GM12878 (cell line): ENCODE measurements at regions not wholly inside any gene's neighbourhood (a gene's known extent, or its start where the extent isn't known, plus 50 kb on each side); places are given as distances from the start of the nearest gene placed in this dataset.

Source experiments
- ATAC-seq: fragments of 200-7000 bp; cut with Tn5 transposase; 3 replicates; pipeline ENCODE4 v1.9.1; 2020; ENCODE audit warnings: mild to moderate bottlenecking, moderate library complexity
- BruUV-seq: library from RNA; stranded (reverse); fragments of 400-500 nt; replicated peaks from 2 replicates; lab custom pipeline; 2021; lab: Mats Ljungman, UMichigan
- CTCF ChIA-PET: fragments of 300-600 bp; sonication (Branson Sonifier 250); formaldehyde crosslinking; extraction: SDS; loops from one replicate; lab custom pipeline; 2021; ENCODE audit warnings: inconsistent platforms; lab: Yijun Ruan, JAX
- POLR2A ChIA-PET: fragments of 350-600 bp; formaldehyde crosslinking; extraction: SDS; loops from one replicate; lab custom pipeline; 2021; ENCODE audit warnings: inconsistent platforms; lab: Charles Lee
- RAD21 ChIA-PET: fragments of 300-600 bp; sonication (Branson Sonifier 250); formaldehyde crosslinking; loops from one replicate; lab custom pipeline; 2023; ENCODE audit warnings: antibody characterized with exemption; ENCODE audit not compliant: unreplicated experiment; lab: Charles Lee
- SMC1A ChIA-PET: fragments of 300-600 bp; sonication (Branson Sonifier 250); formaldehyde crosslinking; loops from one replicate; lab custom pipeline; 2023; ENCODE audit not compliant: unreplicated experiment, uncharacterized antibody; lab: Charles Lee
- DNase-seq: peaks from one replicate; pipeline ENCODE4 v3.0.0-alpha.2; 2011; ENCODE audit warnings: low read depth, low spot score
- FAIRE-seq: peaks from 3 replicates; lab custom pipeline; 2011; peaks lifted over from hg19 to GRCh38; lab: Jason Lieb, UNC
- H2AFZ ChIP-seq: 2 replicates; pipeline ENCODE4 v1.6.0; 2011; ENCODE audit warnings: low read depth, low read length, control low read depth; ENCODE audit not compliant: control insufficient read depth
- H3K27ac ChIP-seq: 2 replicates; pipeline ENCODE4 v1.5.1; 2011; ENCODE audit warnings: control low read depth; ENCODE audit not compliant: control insufficient read depth, insufficient read depth
- H3K27me3 ChIP-seq, 2 experiments: replicated peaks in 1 of 2; 2 replicates each; pipeline versions ENCODE4 v1.6.0 to v1.6.1; 2011; ENCODE audit warnings: low read length in 1 of 2; ENCODE audit not compliant: control insufficient read depth in 2 of 2, insufficient read depth in 2 of 2
- H3K36me3 ChIP-seq, 2 experiments: 2 replicates each; pipeline ENCODE4 v1.5.1; 2011; ENCODE audit warnings: low read length in 1 of 2; ENCODE audit not compliant: control insufficient read depth in 2 of 2, insufficient read depth in 2 of 2
- H3K4me1 ChIP-seq: 2 replicates; pipeline ENCODE4 v1.6.1; 2011; ENCODE audit warnings: mild to moderate bottlenecking, low read length, moderate library complexity, mixed read lengths; ENCODE audit not compliant: control insufficient read depth, insufficient read depth
- H3K4me2 ChIP-seq: 2 replicates; pipeline ENCODE4 v1.6.0; 2011; ENCODE audit warnings: control low read depth; ENCODE audit not compliant: control insufficient read depth, insufficient read depth
- H3K4me3 ChIP-seq: fragments of 200-600 bp; sonication (generic); 2 replicates; pipeline ENCODE4 v1.5.1; 2016
- H3K79me2 ChIP-seq: 2 replicates; pipeline ENCODE4 v1.6.0; 2011; ENCODE audit warnings: low read length; ENCODE audit not compliant: control insufficient read depth, insufficient read depth
- H3K9ac ChIP-seq: 2 replicates; pipeline ENCODE4 v1.8.0; 2011; ENCODE audit warnings: low read length, control low read depth, mixed read lengths; ENCODE audit not compliant: control insufficient read depth, insufficient read depth
- H3K9me3 ChIP-seq: replicated peaks from 3 replicates; pipeline ENCODE4 v1.5.1; 2011; ENCODE audit warnings: mild to moderate bottlenecking, low read length; ENCODE audit not compliant: control insufficient read depth, insufficient read depth
- H4K20me1 ChIP-seq: 2 replicates; pipeline ENCODE4 v1.6.0; 2011; ENCODE audit not compliant: control insufficient read depth, insufficient read depth
- ATF3 ChIP-seq: IDR thresholded peaks from 2 replicates; pipeline ENCODE4 v1.6.1; 2011; ENCODE audit warnings: low read depth, mild to moderate bottlenecking, low read length, moderate library complexity, borderline replicate concordance; ENCODE audit errors: extremely low read depth
- BCL3 ChIP-seq: IDR thresholded peaks from 2 replicates; pipeline ENCODE4 v1.6.1; 2011; ENCODE audit warnings: borderline replicate concordance, low read depth, mild to moderate bottlenecking, moderate library complexity, low read length; ENCODE audit not compliant: insufficient read depth, poor library complexity, severe bottlenecking
- CEBPZ ChIP-seq: fragments of 150-350 bp; IDR thresholded peaks from 2 replicates; pipeline ENCODE4 v1.6.1; 2016; ENCODE audit warnings: low read depth, low read length
- HCFC1 ChIP-seq: fragments of 150-350 bp; IDR thresholded peaks from 2 replicates; pipeline ENCODE4 v1.6.1; 2014; ENCODE audit warnings: low read length
- MXI1 ChIP-seq: fragments of 150-350 bp; IDR thresholded peaks from 2 replicates; pipeline ENCODE4 v1.6.1; 2011; ENCODE audit warnings: low read depth, mild to moderate bottlenecking, inconsistent platforms, low read length, improper control_type of control experiment
- NFYA ChIP-seq: IDR thresholded peaks from 2 replicates; pipeline ENCODE4 v1.6.1; 2011; ENCODE audit warnings: low read depth, mild to moderate bottlenecking, low read length, improper control_type of control experiment, borderline replicate concordance
- NR2C1 ChIP-seq: fragments of 450-650 bp; IDR thresholded peaks from 2 replicates; pipeline ENCODE4 v1.6.1; 2017; ENCODE audit warnings: antibody characterized with exemption, mild to moderate bottlenecking, moderate library complexity
- RBBP5 ChIP-seq: fragments of 200-600 bp; sonication (generic); conservative IDR thresholded peaks from 2 replicates; pipeline ENCODE4 v1.6.1; 2016
- SIX5 ChIP-seq: IDR thresholded peaks from 2 replicates; pipeline ENCODE4 v1.6.1; 2011; ENCODE audit warnings: mild to moderate bottlenecking, low read depth, low read length, moderate library complexity; ENCODE audit not compliant: severe bottlenecking
- ZNF622 ChIP-seq: fragments of 450-650 bp; IDR thresholded peaks from 2 replicates; pipeline ENCODE4 v1.6.1; 2017; ENCODE audit warnings: mild to moderate bottlenecking, inconsistent platforms
- WGBS: methylation state at CpG from one replicate; pipeline ENCODE4 v1.1.6; 2016; ENCODE audit warnings: low lambda C conversion rate; ENCODE audit not compliant: insufficient replicate concordance, insufficient coverage; ENCODE audit errors: missing lambda C conversion rate; 5-methylcytosine and 5-hydroxymethylcytosine counted together
- in situ Hi-C: fragments of 300-500 bp; cut with MboI; formaldehyde crosslinking; loops from 9 replicates; pipeline ENCODE4 v1.14.3; 2018; ENCODE audit warnings: mixed read lengths
- intact Hi-C: fragments of 100-400 bp; cut with micrococcal nuclease; formaldehyde crosslinking; loops from one replicate; pipeline ENCODE4 v1.14.2; 2022; ENCODE audit not compliant: unreplicated experiment
- TF ChIP-seq, protein P1 (sequence below), 3 experiments: IDR thresholded peaks in 2 of 3; conservative IDR thresholded peaks in 1 of 3; 2 replicates each; pipeline ENCODE4 v1.5.1; 2011; ENCODE audit warnings: low read depth in 3 of 3, low read length in 3 of 3, mild to moderate bottlenecking in 3 of 3, control low read depth in 2 of 3, moderate library complexity in 2 of 3, inconsistent platforms in 1 of 3, mixed read lengths in 1 of 3; ENCODE audit not compliant: control insufficient read depth in 2 of 3, insufficient read depth in 1 of 3; ENCODE audit errors: extremely low read depth in 1 of 3

DNA sequence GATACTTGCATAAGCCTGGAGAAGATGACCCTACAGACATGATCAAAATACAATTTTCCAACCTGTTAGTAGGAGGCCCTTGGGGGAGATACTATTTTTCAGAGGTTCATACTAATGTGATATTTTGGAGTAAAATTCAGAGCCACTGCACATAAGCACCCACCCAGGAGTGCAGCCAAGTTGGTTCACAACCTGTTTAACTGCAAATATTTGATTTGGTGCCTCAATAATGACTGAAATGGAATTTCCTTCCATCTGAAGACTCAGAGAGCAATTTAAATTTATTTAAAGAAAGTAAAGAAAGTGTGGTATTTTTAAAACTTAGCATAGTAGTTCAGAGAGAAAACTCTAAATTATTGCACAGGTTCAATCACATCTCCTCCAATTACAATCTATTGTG lies 77.5 kb upstream of the FBN2 start:
- no peak overlapping the region for H2AFZ ChIP-seq
- H3K27ac ChIP-seq = no peak overlapping the region
- H3K4me1 ChIP-seq = no peaks in the 10 kb centered on the region
- H3K79me2 ChIP-seq = no peaks in the 10 kb centered on the region
- SMC1A ChIA-PET = no interaction called here
- intact Hi-C loops (no loop called here), in situ Hi-C loops (no loop called here)
- no peaks in the 10 kb centered on the region for H3K36me3 ChIP-seq
- DNase-seq = no peak
- no peak overlapping the region for H3K9ac ChIP-seq
- ATAC-seq = no peak
- no peak overlapping the region for H3K4me3 ChIP-seq
- TF ChIP-seq ZNF622 (no peak), HCFC1 (no peak), ATF3 (no peak), MXI1 (no peak)
- no TSS peak for BruUV-seq
- H3K27me3 ChIP-seq = no peaks in the 10 kb centered on the region
- FAIRE-seq = no peak
- no peaks in the 10 kb centered on the region for H4K20me1 ChIP-seq
- no peaks in the 10 kb centered on the region for H3K9me3 ChIP-seq
- H3K4me2 ChIP-seq = no peak overlapping the region
- CTCF ChIA-PET = no interaction called here
- POLR2A ChIA-PET = no interaction called here
- RAD21 ChIA-PET = no interaction called here

- H4K20me1 ChIP-seq = no peaks in the 10 kb centered on the region
- no peak for FAIRE-seq
- ChIA-PET POLR2A (no interaction called here), SMC1A (no interaction called here), RAD21 (no interaction called here), CTCF (no interaction called here)
- H3K9me3 ChIP-seq = no peaks in the 10 kb centered on the region
- no peak for ATAC-seq
- DNase-seq = no peak
- intact Hi-C loops = no loop called here
- no peak overlapping the region for H3K4me2 ChIP-seq
- 5% methylated on average over 1 of the region's 1 CpG for WGBS
- no peaks in the 10 kb centered on the region for H3K36me3 ChIP-seq
- no peaks in the 10 kb centered on the region for H3K4me1 ChIP-seq
- H3K4me3 ChIP-seq = no peak overlapping the region
- BruUV-seq = no TSS peak
- H3K27me3 ChIP-seq = no peaks in the 10 kb centered on the region
- H2AFZ ChIP-seq = no peak overlapping the region
- H3K27ac ChIP-seq = no peak overlapping the region
- in situ Hi-C loops = no loop called here
- no peak overlapping the region for H3K9ac ChIP-seq
- H3K79me2 ChIP-seq = no peaks in the 10 kb centered on the region
- TF ChIP-seq NR2C1 = no peak
- TF ChIP-seq RBBP5 = no peak
- no peak for TF ChIP-seq BCL3
- no peak for TF ChIP-seq NFYA
- TF ChIP-seq, protein P1, sequence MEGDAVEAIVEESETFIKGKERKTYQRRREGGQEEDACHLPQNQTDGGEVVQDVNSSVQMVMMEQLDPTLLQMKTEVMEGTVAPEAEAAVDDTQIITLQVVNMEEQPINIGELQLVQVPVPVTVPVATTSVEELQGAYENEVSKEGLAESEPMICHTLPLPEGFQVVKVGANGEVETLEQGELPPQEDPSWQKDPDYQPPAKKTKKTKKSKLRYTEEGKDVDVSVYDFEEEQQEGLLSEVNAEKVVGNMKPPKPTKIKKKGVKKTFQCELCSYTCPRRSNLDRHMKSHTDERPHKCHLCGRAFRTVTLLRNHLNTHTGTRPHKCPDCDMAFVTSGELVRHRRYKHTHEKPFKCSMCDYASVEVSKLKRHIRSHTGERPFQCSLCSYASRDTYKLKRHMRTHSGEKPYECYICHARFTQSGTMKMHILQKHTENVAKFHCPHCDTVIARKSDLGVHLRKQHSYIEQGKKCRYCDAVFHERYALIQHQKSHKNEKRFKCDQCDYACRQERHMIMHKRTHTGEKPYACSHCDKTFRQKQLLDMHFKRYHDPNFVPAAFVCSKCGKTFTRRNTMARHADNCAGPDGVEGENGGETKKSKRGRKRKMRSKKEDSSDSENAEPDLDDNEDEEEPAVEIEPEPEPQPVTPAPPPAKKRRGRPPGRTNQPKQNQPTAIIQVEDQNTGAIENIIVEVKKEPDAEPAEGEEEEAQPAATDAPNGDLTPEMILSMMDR (IDR thresholded peaks at IDR 0.05 in 2 of 3, conservative IDR thresholded peaks at IDR 0.05 in 1 of 3; ENCODE audit: control insufficient read depth in 2 of 3, extremely low read depth in 1 of 3, insufficient read depth in 1 of 3, low read depth in 3 of 3, low read length in 3 of 3) = no peak
- TF ChIP-seq CEBPZ = no peak
- no peak for TF ChIP-seq SIX5
Measured at GRCh38 chr5:128626536-128627090, 88.6 kb upstream of the FBN2 start.
